Endothelial cell of umbilical vein (primary cell): ENCODE measurements at regions not wholly inside any gene's neighbourhood (a gene's known extent, or its start where the extent isn't known, plus 50 kb on each side); places are given as distances from the start of the nearest gene placed in this dataset.

Experiments
- BruUV-seq: library from RNA; stranded (reverse); fragments of 400-500 nt; replicated peaks from 2 replicates; lab custom pipeline; 2021; lab: Mats Ljungman, UMichigan
- CTCF ChIA-PET: fragments of 300-600, 350-600 bp; sonication (Branson Sonifier 250); formaldehyde crosslinking; loops from one replicate; lab custom pipeline; 2021; ENCODE audit warnings: antibody characterized with exemption, inconsistent platforms; lab: Charles Lee
- POLR2A ChIA-PET: fragments of 300-600, 350-600 bp; sonication (Branson Sonifier 250); formaldehyde crosslinking; loops from one replicate; lab custom pipeline; 2021; ENCODE audit warnings: antibody characterized with exemption, inconsistent platforms; lab: Charles Lee
- DNase-seq: peaks from one replicate; pipeline ENCODE4 v3.0.0-alpha.2; 2011; ENCODE audit warnings: low read depth, low spot score
- FAIRE-seq: peaks from 2 replicates; lab custom pipeline; 2011; peaks lifted over from hg19 to GRCh38; lab: Jason Lieb, UNC
- H2AFZ ChIP-seq: 2 replicates; pipeline ENCODE4 v1.6.0; 2012; ENCODE audit warnings: low read depth, low read length, control low read depth, inconsistent platforms
- H3K27ac ChIP-seq: 2 replicates; pipeline ENCODE4 v1.5.1; 2011; ENCODE audit warnings: low read depth, mild to moderate bottlenecking, control low read depth, low read length, moderate library complexity; ENCODE audit not compliant: insufficient read depth
- H3K27me3 ChIP-seq, 2 experiments: 2 replicates each; pipeline versions ENCODE4 v1.6.0 to v1.6.1; 2011; ENCODE audit warnings: low read length in 2 of 2, mixed read lengths in 1 of 2; ENCODE audit not compliant: control insufficient read depth in 2 of 2, insufficient read depth in 2 of 2
- H3K36me3 ChIP-seq, 2 experiments: 2 replicates in 1 of 2; 3 replicates in 1 of 2; pipeline ENCODE4 v1.5.1; 2011; ENCODE audit warnings: low read length in 2 of 2, mild to moderate bottlenecking in 1 of 2, moderate library complexity in 1 of 2; ENCODE audit not compliant: control insufficient read depth in 2 of 2, insufficient read depth in 2 of 2; ENCODE audit errors: extremely low read depth in 1 of 2
- H3K4me1 ChIP-seq: 3 replicates; pipeline ENCODE4 v1.5.1; 2011; ENCODE audit warnings: mild to moderate bottlenecking, low read length; ENCODE audit not compliant: control insufficient read depth, insufficient read depth; ENCODE audit errors: extremely low read depth
- H3K4me2 ChIP-seq: 2 replicates; pipeline ENCODE4 v1.6.1; 2011; ENCODE audit warnings: low read length, control low read depth, mixed read lengths; ENCODE audit not compliant: insufficient read depth
- H3K4me3 ChIP-seq, 3 experiments: fragments of 200-600 bp in 1 of 3; sonication (generic), shearing (Covaris generic) in 1 of 3; replicated peaks in 1 of 3; 2 replicates each; pipeline ENCODE4 v1.5.1; 2011 to 2016; ENCODE audit warnings: control low read depth in 3 of 3, low read length in 3 of 3, mild to moderate bottlenecking in 2 of 3, inconsistent platforms in 1 of 3, low read depth in 1 of 3, moderate library complexity in 1 of 3; ENCODE audit not compliant: insufficient read depth in 1 of 3
- H3K79me2 ChIP-seq: 2 replicates; pipeline ENCODE4 v1.6.0; 2012; ENCODE audit warnings: low read length, inconsistent platforms; ENCODE audit not compliant: control insufficient read depth, insufficient read depth
- H3K9ac ChIP-seq: replicated peaks from 2 replicates; pipeline ENCODE3; 2011; ENCODE audit warnings: low read length, control low read depth; ENCODE audit not compliant: insufficient read depth; ENCODE audit errors: extremely low read depth
- H3K9me1 ChIP-seq: replicated peaks from 3 replicates; pipeline ENCODE4 v1.6.0; 2011; ENCODE audit warnings: mild to moderate bottlenecking, low read length; ENCODE audit not compliant: control insufficient read depth, insufficient read depth; ENCODE audit errors: extremely low read depth
- H3K9me3 ChIP-seq: replicated peaks from 2 replicates; pipeline ENCODE4 v1.5.1; 2012; ENCODE audit warnings: low read length, inconsistent platforms; ENCODE audit not compliant: control insufficient read depth, insufficient read depth
- H4K20me1 ChIP-seq: replicated peaks from 2 replicates; pipeline ENCODE3; 2011; ENCODE audit warnings: mild to moderate bottlenecking, low read length; ENCODE audit not compliant: control insufficient read depth, insufficient read depth; ENCODE audit errors: extremely low read depth
- FOS ChIP-seq: IDR thresholded peaks from 2 replicates; pipeline ENCODE4 v1.6.1; 2011; ENCODE audit warnings: mild to moderate bottlenecking, low read length, moderate library complexity, borderline replicate concordance; ENCODE audit not compliant: insufficient read depth
- GATA2 ChIP-seq: IDR thresholded peaks from 2 replicates; pipeline ENCODE4 v1.7.0; 2011; ENCODE audit warnings: low read depth, mild to moderate bottlenecking, moderate library complexity, mixed read lengths, low read length; ENCODE audit not compliant: insufficient read length, insufficient read depth
- JUN ChIP-seq: IDR thresholded peaks from 2 replicates; pipeline ENCODE4 v1.6.1; 2011; ENCODE audit warnings: borderline replicate concordance, low read depth; ENCODE audit not compliant: insufficient read length, insufficient read depth
- MAX ChIP-seq: IDR thresholded peaks from 2 replicates; pipeline ENCODE4 v1.6.1; 2011; ENCODE audit not compliant: insufficient read depth, insufficient read length
- POLR2AphosphoS5 ChIP-seq: IDR thresholded peaks from 2 replicates; pipeline ENCODE4 v1.6.1; 2012; ENCODE audit warnings: low read depth, mild to moderate bottlenecking, control low read depth, low read length, moderate library complexity; ENCODE audit not compliant: insufficient read depth
- dilution Hi-C: fragments of 300-500 bp; cut with MboI; formaldehyde crosslinking; loops from one replicate; pipeline ENCODE4 v1.15.0; 2019; ENCODE audit warnings: low sequenced_read_pairs; ENCODE audit not compliant: extremely low pct_ligation_motif_present
- intact Hi-C: fragments of 100-400 bp; cut with micrococcal nuclease; formaldehyde crosslinking; loops from one replicate; pipeline ENCODE4 v1.10.0; 2022
- TF ChIP-seq, protein P1 (sequence below), 2 donors: IDR thresholded peaks; 1 replicate in 1 of 2; 2 replicates in 1 of 2; pipeline ENCODE4 v1.5.1; 2011; ENCODE audit warnings: low read length in 2 of 2, mild to moderate bottlenecking in 2 of 2, moderate library complexity in 2 of 2, control low read depth in 1 of 2, inconsistent platforms in 1 of 2, low read depth in 1 of 2; ENCODE audit not compliant: insufficient read depth in 1 of 2; ENCODE audit errors: extremely low read depth in 1 of 2

DNA sequence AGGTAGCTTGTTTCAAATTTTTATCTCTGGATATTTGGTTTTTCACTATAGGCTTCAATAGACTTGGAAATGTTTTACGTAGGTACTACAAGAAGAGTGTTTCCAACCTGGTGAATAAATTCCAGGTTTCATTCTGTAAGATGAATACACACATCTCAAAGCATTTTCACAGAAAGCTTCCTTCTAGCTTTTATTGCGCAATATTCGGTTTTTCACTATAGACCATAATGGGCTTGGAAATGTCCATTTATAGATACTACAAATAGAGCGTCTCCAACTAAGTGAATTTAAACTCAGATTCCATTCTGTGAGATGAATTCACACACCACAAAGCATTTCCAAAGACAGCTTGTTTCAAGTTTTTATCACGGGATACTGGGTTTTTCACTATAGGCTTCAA is 857.7 kb upstream of the HS3ST1 start:
- H4K20me1 ChIP-seq, result no peaks in the 10 kb centered on the region
- intact Hi-C loops (no loop called here), dilution Hi-C loops (no loop called here)
- CTCF ChIA-PET, result no interaction called here
- no peak for FAIRE-seq
- no peak for TF ChIP-seq POLR2AphosphoS5
- TF ChIP-seq, protein P1, sequence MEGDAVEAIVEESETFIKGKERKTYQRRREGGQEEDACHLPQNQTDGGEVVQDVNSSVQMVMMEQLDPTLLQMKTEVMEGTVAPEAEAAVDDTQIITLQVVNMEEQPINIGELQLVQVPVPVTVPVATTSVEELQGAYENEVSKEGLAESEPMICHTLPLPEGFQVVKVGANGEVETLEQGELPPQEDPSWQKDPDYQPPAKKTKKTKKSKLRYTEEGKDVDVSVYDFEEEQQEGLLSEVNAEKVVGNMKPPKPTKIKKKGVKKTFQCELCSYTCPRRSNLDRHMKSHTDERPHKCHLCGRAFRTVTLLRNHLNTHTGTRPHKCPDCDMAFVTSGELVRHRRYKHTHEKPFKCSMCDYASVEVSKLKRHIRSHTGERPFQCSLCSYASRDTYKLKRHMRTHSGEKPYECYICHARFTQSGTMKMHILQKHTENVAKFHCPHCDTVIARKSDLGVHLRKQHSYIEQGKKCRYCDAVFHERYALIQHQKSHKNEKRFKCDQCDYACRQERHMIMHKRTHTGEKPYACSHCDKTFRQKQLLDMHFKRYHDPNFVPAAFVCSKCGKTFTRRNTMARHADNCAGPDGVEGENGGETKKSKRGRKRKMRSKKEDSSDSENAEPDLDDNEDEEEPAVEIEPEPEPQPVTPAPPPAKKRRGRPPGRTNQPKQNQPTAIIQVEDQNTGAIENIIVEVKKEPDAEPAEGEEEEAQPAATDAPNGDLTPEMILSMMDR (IDR thresholded peaks at IDR 0.05; ENCODE audit: extremely low read depth in 1 of 2, insufficient read depth in 1 of 2, low read depth in 1 of 2, low read length in 2 of 2), result no peak
- TF ChIP-seq JUN, result no peak
- TF ChIP-seq FOS, result no peak
- no peak for TF ChIP-seq GATA2
- no peaks in the 10 kb centered on the region for H3K27me3 ChIP-seq
- H3K4me2 ChIP-seq, result no peak overlapping the region
- H3K9me1 ChIP-seq, result no peaks in the 10 kb centered on the region
- H3K27ac ChIP-seq, result no peak overlapping the region
- H3K4me3 ChIP-seq, result no peak overlapping the region
- no peak overlapping the region for H3K9ac ChIP-seq
- no peaks in the 10 kb centered on the region for H3K9me3 ChIP-seq
- H3K36me3 ChIP-seq, result no peaks in the 10 kb centered on the region
- POLR2A ChIA-PET, result no interaction called here
- no peaks in the 10 kb centered on the region for H3K4me1 ChIP-seq
- no peak overlapping the region for H2AFZ ChIP-seq
- BruUV-seq, result no TSS peak
- no peak for DNase-seq
- no peaks in the 10 kb centered on the region for H3K79me2 ChIP-seq

DNA sequence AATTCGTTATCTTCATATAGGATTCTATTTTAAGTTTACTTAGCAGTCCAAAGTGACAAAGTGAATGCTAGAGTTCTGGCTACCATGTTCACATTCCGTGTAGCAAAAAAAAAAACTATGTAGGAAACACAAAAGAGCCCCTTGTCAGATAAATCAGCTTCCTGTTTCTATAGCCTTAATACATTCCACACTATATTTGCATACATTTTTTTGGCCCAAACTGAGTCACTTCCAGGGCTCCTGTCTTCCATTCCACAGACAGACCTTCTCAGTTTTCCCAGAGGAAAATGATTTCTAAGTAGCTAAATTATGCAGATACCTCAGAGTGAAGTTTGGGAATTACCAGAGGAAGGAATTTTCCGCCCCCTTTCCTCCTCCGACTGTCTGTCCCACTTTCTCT is 841.9 kb upstream of the HS3ST1 start:
- ChIA-PET POLR2A (no interaction called here), CTCF (no interaction called here)
- H3K9me3 ChIP-seq, result no peaks in the 10 kb centered on the region
- H3K9ac ChIP-seq, result no peak overlapping the region
- DNase-seq (peak; percentile 28), FAIRE-seq (no peak)
- peak overlapping the region; percentile 16 for H3K4me2 ChIP-seq
- no TSS peak for BruUV-seq
- no peaks in the 10 kb centered on the region for H3K9me1 ChIP-seq
- no peaks in the 10 kb centered on the region for H3K4me1 ChIP-seq
- intact Hi-C loops (no loop called here), dilution Hi-C loops (no loop called here)
- H2AFZ ChIP-seq, result no peak overlapping the region
- no peak for TF ChIP-seq MAX
- H3K79me2 ChIP-seq, result no peaks in the 10 kb centered on the region
- no peak overlapping the region for H3K27ac ChIP-seq
- H3K36me3 ChIP-seq, result no peaks in the 10 kb centered on the region
- H3K27me3 ChIP-seq, result no peaks in the 10 kb centered on the region
- no peak overlapping the region for H3K4me3 ChIP-seq
- H4K20me1 ChIP-seq, result no peaks in the 10 kb centered on the region
